Right ventricle myocardium superior (tissue), 1 donor: ENCODE measurements at regions not wholly inside any gene's neighbourhood (a gene's known extent, or its start where the extent isn't known, plus 50 kb on each side); places are given as distances from the start of the nearest gene placed in this dataset.
"Not testable (repeated sequence)": the region's sequence is repeated elsewhere in the genome, so short reads cannot be mapped to it uniquely, and the experiment has no call there.

ENCODE experiments used
- ATAC-seq: fragments of 200-7000 bp; cut with Tn5 transposase; one replicate; pipeline ENCODE4 v1.9.1; 2020; ENCODE audit warnings: mild to moderate bottlenecking; ENCODE audit not compliant: poor library complexity
- DNase-seq: peaks from one replicate; pipeline ENCODE4 v3.0.0-alpha.2; 2020
- intact Hi-C: fragments of 100-400 bp; cut with DNase I; formaldehyde crosslinking; loops from one replicate; pipeline ENCODE4 v1.11.2; 2022
- donor health status: DM: no; HTN: yes; CAD: no; lungs with severe emphysema.

DNA sequence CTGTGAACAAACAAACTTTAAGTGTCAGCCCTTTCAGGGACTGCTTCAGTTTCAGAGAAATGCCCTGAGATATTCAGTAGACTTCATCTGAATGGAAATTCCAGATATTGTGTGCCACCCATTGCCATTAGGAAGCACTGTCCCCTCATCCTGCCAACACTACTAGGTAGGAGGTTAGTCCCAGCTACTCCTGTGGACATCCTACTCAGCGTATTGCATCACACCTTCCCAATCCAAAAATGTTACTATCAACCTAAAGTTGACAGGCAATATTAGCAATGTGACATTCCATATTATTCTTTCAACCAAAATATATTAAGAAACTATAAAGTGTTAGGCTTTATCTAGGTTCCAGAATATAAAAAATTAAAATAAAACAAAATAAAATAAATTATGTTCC, 552.0 kb upstream of the ST8SIA4 start:
- DNase-seq, result no peak
- intact Hi-C loops, result no loop called here
- ATAC-seq, result no peak

DNA sequence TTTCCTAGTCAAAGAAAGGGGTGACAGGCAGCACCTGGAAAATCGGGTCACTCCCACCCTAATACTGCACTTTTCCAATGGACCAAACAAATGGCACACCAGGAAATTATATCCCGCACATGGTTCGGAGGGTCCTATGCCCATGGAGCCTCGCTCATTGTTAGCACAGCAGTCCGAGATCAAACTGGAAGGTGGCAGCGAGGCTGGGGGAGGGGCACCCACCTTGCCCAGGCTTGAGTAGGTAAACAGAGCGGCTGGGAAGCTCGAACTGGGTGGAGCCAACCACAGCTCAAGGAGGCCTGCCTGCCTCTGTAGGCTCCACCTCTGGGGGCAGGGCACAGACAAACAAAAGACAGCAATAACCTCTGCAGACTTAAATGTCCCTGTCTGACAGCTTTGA, 539.2 kb upstream of the ST8SIA4 start:
- peak; percentile 35 for DNase-seq
- ATAC-seq, intact Hi-C loops: not testable (repeated sequence)

DNA sequence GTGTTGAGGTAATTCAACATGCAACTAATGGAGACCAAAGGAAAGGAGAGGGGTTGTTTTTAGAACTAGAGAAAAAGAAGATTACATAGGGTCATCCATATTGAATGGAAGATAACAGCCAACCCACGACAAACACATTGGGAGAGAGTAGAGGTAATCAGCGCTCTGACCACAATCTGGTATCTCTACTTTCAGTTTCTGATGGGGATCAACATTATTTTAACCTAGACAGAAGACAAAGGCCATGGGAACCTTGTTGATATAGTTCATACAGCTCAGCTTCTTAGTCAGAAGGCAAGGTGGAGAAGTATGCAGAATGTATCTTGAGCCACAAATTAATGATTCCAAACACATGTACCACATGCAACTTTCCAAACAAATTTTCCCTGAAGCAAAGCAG, 537.1 kb upstream of the ST8SIA4 start:
- no peak for DNase-seq
- intact Hi-C loops, result no loop called here
- ATAC-seq, result no peak

DNA sequence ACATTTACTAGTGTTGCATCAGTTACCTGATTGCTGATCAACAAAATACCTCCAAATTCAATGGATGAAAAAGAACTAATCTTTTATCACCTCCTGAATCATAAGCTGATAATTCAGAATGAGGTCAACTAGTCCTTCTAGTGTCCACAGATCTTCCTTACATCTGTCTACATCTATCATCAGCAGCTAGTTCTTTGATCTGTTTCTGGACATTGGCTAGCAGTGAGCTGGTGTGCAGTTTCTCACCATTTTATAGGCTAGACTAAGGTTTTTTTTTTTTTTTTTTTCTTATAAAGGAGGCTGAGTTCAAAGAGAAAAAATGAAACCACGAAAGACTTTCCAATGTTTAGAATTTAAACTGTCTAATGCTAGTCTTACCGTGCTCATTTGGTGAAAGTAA, 534.3 kb upstream of the ST8SIA4 start:
- DNase-seq (no peak), ATAC-seq (no peak)
- intact Hi-C loops, result no loop called here

DNA sequence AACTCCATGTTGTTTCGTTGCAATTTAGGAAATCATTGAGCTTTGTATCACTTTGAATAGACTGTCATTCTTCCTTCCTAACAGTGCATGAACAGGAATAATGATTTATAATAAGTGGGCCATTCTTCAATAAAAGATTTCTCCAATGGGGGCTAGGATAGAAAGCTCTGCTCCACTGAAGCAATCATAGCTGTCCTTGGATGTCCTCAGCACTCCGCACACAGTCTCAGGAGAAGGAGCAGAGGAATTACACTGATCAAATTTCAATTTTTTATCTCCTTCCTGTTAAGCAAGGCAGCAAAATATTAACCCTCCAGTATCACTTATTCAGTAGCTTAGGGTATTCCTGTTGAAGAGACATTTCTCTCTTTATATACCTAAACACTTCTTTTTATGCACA, 532.7 kb upstream of the ST8SIA4 start:
- no peak for ATAC-seq
- DNase-seq, result no peak
- intact Hi-C loops, result no loop called here

DNA sequence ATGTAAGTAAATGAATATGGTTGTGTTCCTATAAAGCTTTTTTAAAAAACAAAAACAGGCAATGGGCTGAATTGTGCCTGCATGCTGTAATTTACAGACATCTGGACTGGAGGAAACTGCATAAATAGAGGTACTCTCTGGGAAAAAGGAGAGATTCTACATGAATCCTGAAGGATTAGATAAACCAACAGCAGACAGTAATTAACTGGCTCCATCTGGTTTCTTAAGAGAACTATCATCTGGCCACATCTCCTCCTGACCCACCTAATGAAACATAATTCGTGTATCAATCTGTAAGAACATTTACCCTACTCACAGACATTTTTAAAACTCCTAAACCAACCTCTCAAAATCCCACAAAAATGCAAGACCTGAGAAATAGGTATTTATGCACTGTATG, 528.1 kb upstream of the ST8SIA4 start:
- DNase-seq (no peak), ATAC-seq (no peak)
- intact Hi-C loops, result no loop called here

DNA sequence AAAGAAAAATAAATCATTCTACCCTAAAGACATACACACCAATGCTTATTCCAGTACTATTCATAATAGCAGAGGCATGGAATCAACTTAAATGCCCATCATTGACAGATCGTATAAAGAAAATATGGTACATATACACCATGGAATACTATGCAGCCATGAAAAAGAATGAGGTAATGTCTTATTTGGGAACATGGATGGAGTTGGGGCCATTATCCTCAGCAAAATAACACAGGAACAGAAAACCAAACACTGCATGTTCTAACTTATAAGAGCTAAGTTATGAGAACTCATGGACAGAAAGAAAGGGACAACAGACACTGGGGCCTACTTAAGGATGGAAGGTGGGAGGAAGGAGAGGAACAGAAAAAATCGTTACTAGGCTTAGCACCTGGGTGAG, 527.5 kb upstream of the ST8SIA4 start:
- no peak for ATAC-seq

GRCh38 chr5:101429241-101429640, 526.2 kb upstream of the ST8SIA4 start:
- DNase-seq, result no peak
- intact Hi-C loops, result no loop called here

More for the DNA sequence above, 527.5 kb upstream of the ST8SIA4 start:
- intact Hi-C loops, result no loop called here
- DNase-seq, result no peak

GRCh38 chr5:101425339-101425859, 522.3 kb upstream of the ST8SIA4 start:
- ATAC-seq, result no peak
- intact Hi-C loops, result no loop called here
- DNase-seq, result no peak

More at GRCh38 chr5:101429241-101429640, 526.2 kb upstream of the ST8SIA4 start:
- no peak for ATAC-seq

- DNase-seq, result no peak
- intact Hi-C loops, result no loop called here
- ATAC-seq, result no peak
Observed at GRCh38 chr5:101424530-101425175, 521.6 kb upstream of the ST8SIA4 start.

- intact Hi-C loops, result no loop called here
- ATAC-seq, result no peak
- no peak for DNase-seq
Observed at GRCh38 chr5:101418713-101419118, 515.6 kb upstream of the ST8SIA4 start.

DNA sequence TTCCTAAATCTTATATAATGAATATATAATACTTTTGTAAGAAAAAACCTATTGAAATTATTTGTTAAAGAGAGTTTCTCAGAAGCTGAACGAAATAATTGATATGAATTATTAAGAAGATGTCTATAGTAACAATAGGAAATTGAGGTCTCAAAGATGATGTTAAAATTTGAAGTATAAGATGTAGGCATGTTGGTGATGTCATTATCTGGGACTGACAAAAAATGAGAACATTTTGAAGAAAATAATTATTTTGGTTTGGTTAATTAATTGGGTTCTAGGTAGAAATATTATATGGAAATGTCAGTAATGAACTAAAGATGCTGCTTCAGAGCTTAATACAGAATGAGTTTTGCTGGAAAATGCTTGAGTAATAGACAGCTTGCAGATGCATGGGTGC, 501.4 kb upstream of the ST8SIA4 start:
- ATAC-seq (no peak), DNase-seq (no peak)
- intact Hi-C loops, result no loop called here

DNA sequence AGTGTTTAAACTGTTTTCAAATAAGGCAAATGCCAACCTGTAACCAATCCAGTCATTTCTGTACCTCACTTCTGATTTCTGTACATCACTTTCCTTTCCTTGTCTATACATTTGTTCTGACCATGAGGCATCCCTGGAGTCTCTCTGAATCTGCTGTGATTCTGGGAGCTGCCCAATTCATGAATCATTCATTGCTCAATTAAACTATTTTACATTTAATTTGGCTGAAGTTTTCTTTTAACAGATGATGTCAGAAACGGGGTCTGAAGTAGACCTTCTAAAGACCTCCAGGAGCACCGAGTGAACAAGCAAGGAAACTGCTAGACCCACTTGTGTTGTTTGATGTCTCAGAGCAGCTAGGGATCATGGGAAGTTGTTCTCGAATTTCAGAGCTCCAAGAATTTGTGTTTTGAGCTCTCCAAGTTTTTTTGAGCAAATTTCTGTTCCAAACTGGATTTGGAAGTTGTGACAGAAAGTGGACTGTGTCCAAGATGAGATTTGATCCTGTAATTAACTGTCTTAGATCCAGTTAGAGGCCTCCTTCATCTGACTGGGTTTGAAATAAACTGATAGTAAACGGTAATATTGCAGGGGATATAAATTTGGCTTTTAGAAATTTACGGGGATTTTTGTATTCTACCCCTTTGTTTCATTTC, 490.8 kb upstream of the ST8SIA4 start:
- no peak for DNase-seq
- ATAC-seq, result no peak
- intact Hi-C loops, result no loop called here

GRCh38 chr5:101390151-101390908, 487.2 kb upstream of the ST8SIA4 start:
- intact Hi-C loops, result no loop called here
- DNase-seq, result no peak
- ATAC-seq, result no peak

- DNase-seq (no peak), ATAC-seq (no peak)
- intact Hi-C loops, result no loop called here
Observed at GRCh38 chr5:101385276-101385675, 482.2 kb upstream of the ST8SIA4 start.

- intact Hi-C loops, result no loop called here
- DNase-seq (no peak), ATAC-seq (no peak)
Observed at GRCh38 chr5:101370181-101370580, 467.1 kb upstream of the ST8SIA4 start.

- DNase-seq, result no peak
- no peak for ATAC-seq
- intact Hi-C loops, result no loop called here
Observed at GRCh38 chr5:101364469-101364868, 461.4 kb upstream of the ST8SIA4 start.

DNA sequence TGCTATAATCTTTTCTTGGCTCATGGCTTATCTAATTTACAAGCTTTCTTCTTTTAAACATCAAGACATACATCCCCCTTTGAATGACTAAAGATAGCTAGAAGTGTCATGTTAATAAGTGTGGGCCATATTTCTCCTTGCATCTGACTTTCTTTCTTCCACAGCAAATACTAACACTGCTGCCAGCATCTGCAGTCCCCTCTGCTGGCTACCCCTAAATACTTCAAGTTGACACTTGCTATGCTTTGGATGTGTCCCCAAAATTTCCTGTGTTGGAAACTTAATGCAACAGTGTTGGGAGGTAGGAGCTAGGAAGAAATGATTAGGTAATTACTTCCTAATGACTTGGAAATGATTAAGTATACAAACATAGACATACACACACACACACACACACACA, 459.0 kb upstream of the ST8SIA4 start:
- intact Hi-C loops, result no loop called here
- ATAC-seq, result no peak

DNA sequence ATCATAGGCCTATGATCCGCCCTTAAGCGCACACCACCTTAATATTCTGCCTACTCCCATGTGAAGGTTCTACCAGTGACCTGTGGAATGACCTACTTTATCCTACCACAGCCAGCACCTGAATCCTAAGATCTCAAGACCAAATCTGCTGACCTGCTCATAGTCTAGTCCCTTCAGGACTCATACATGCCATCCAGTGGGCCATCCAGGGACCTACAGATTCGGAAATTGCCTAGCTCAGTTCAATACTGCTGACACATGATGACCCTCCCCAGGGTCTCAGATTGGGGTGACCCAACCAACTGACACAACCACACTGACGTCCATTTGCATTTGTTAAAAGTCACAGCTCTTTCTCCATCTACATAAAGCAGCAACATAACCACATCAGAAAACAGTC, 443.8 kb upstream of the ST8SIA4 start:
- intact Hi-C loops, result no loop called here
- ATAC-seq (no peak), DNase-seq (no peak)

More for the DNA sequence above, 459.0 kb upstream of the ST8SIA4 start:
- no peak for DNase-seq

- ATAC-seq, result no peak
- intact Hi-C loops, result no loop called here
- DNase-seq, result no peak
Observed at GRCh38 chr5:101346447-101346846, 443.4 kb upstream of the ST8SIA4 start.
